H9 (cell line): ENCODE measurements at regions not wholly inside any gene's neighbourhood (a gene's known extent, or its start where the extent isn't known, plus 50 kb on each side); places are given as distances from the start of the nearest gene placed in this dataset.

Experiments used
- DNase-seq: peaks from one replicate; pipeline ENCODE4 v3.0.0-alpha.2; 2017
- H2AFZ ChIP-seq: one replicate; pipeline ENCODE4 v1.6.1; 2013; ENCODE audit warnings: mild to moderate bottlenecking, low read length, control low read depth, moderate library complexity
- H2AK5ac ChIP-seq: 2 replicates; pipeline ENCODE4 v1.6.1; 2013; ENCODE audit warnings: low read length, control low read depth, mixed read lengths; ENCODE audit not compliant: insufficient read length
- H2BK120ac ChIP-seq: one replicate; pipeline ENCODE4 v1.6.1; 2013; ENCODE audit warnings: low read depth, mild to moderate bottlenecking, low read length, control low read depth, inconsistent platforms; ENCODE audit not compliant: poor library complexity, severe bottlenecking
- H2BK12ac ChIP-seq: 2 replicates; pipeline ENCODE4 v1.6.1; 2013; ENCODE audit warnings: low read length, control low read depth, mixed read lengths, low read depth; ENCODE audit not compliant: insufficient read length
- H2BK15ac ChIP-seq: 2 replicates; pipeline ENCODE4 v1.6.1; 2013; ENCODE audit warnings: low read depth, low read length, control low read depth
- H2BK20ac ChIP-seq: one replicate; pipeline ENCODE4 v1.6.1; 2013; ENCODE audit warnings: low read depth, mild to moderate bottlenecking, low read length, control low read depth, inconsistent platforms; ENCODE audit not compliant: poor library complexity, severe bottlenecking
- H2BK5ac ChIP-seq: 2 replicates; pipeline ENCODE4 v1.6.1; 2013; ENCODE audit warnings: low read length, control low read depth, mixed read lengths; ENCODE audit not compliant: insufficient read length
- H3K14ac ChIP-seq: 2 replicates; pipeline ENCODE4 v1.6.1; 2013; ENCODE audit warnings: low read length, control low read depth; ENCODE audit not compliant: insufficient read depth
- H3K18ac ChIP-seq: 2 replicates; pipeline ENCODE4 v1.6.1; 2013; ENCODE audit warnings: low read depth, mild to moderate bottlenecking, mixed read lengths, low read length, control low read depth; ENCODE audit not compliant: insufficient read length
- H3K23ac ChIP-seq: 2 replicates; pipeline ENCODE4 v1.6.1; 2013; ENCODE audit warnings: low read length, control low read depth, mixed read lengths, low read depth; ENCODE audit not compliant: insufficient read length
- H3K23me2 ChIP-seq: 2 replicates; pipeline ENCODE4 v1.6.1; 2013; ENCODE audit warnings: low read depth, mild to moderate bottlenecking, mixed read lengths, low read length, control low read depth; ENCODE audit not compliant: insufficient read length, poor library complexity, severe bottlenecking
- H3K27ac ChIP-seq: 2 replicates; pipeline ENCODE4 v1.5.1; 2013; ENCODE audit warnings: low read length, control low read depth, mixed read lengths, low read depth; ENCODE audit not compliant: insufficient read length
- H3K27me3 ChIP-seq: 2 replicates; pipeline ENCODE4 v1.6.1; 2013; ENCODE audit warnings: low read length, control low read depth, inconsistent platforms; ENCODE audit not compliant: insufficient read depth
- H3K4ac ChIP-seq: 2 replicates; pipeline ENCODE4 v1.6.1; 2013; ENCODE audit warnings: low read depth, mild to moderate bottlenecking, control low read depth, inconsistent platforms, low read length, moderate library complexity
- H3K4me1 ChIP-seq: 2 replicates; pipeline ENCODE4 v1.6.1; 2013; ENCODE audit warnings: low read length, control low read depth, inconsistent platforms; ENCODE audit not compliant: insufficient read depth
- H3K4me2 ChIP-seq: 2 replicates; pipeline ENCODE4 v1.6.1; 2013; ENCODE audit warnings: low read length, control low read depth, mixed read lengths; ENCODE audit not compliant: insufficient read length, insufficient read depth
- H3K56ac ChIP-seq: 2 replicates; pipeline ENCODE4 v1.6.1; 2013; ENCODE audit warnings: low read depth, mild to moderate bottlenecking, mixed read lengths, low read length, control low read depth; ENCODE audit not compliant: insufficient read length
- H3K79me1 ChIP-seq: 2 replicates; pipeline ENCODE4 v1.6.1; 2013; ENCODE audit warnings: low read depth, mild to moderate bottlenecking, moderate library complexity, low read length, control low read depth, inconsistent platforms; ENCODE audit not compliant: insufficient read depth, poor library complexity, severe bottlenecking
- H3K79me2 ChIP-seq: 2 replicates; pipeline ENCODE4 v1.6.1; 2013; ENCODE audit warnings: low read length, control low read depth, inconsistent platforms; ENCODE audit not compliant: insufficient read depth
- H3K9ac ChIP-seq: 2 replicates; pipeline ENCODE4 v1.6.1; 2013; ENCODE audit warnings: low read length, control low read depth, mixed read lengths; ENCODE audit not compliant: insufficient read length; ENCODE audit errors: extremely low read depth
- H3K9me3 ChIP-seq: one replicate; pipeline ENCODE4 v1.6.1; 2013; ENCODE audit warnings: low read depth, low read length, inconsistent platforms; ENCODE audit not compliant: control insufficient read depth
- H3T11ph ChIP-seq: one replicate; pipeline ENCODE4 v1.6.1; 2013; ENCODE audit warnings: mild to moderate bottlenecking, low read length, control low read depth, inconsistent platforms
- H4K20me1 ChIP-seq: one replicate; pipeline ENCODE4 v1.6.1; 2013; ENCODE audit not compliant: control insufficient read depth, insufficient read length, insufficient read depth
- H4K5ac ChIP-seq: 2 replicates; pipeline ENCODE4 v1.6.1; 2013; ENCODE audit warnings: low read depth, mild to moderate bottlenecking, mixed read lengths, low read length, control low read depth; ENCODE audit not compliant: insufficient read length
- H4K8ac ChIP-seq: replicated peaks from 2 replicates; pipeline ENCODE4 v1.6.1; 2013; ENCODE audit warnings: low read length, control low read depth, mixed read lengths, low read depth; ENCODE audit not compliant: insufficient read length
- H4K91ac ChIP-seq: 2 replicates; pipeline ENCODE4 v1.6.1; 2013; ENCODE audit warnings: low read depth, mild to moderate bottlenecking, moderate library complexity, mixed read lengths, low read length, control low read depth; ENCODE audit not compliant: insufficient read length
- H3K27ac Mint-ChIP-seq, 3 experiments: 2 replicates in 2 of 3; 3 replicates in 1 of 3; pipeline ENCODE4 v1.8.0; 2020 to 2021; ENCODE audit warnings: mixed read lengths in 3 of 3, mild to moderate bottlenecking in 1 of 3, moderate library complexity in 1 of 3
- H3K27me3 Mint-ChIP-seq: 2 replicates; pipeline ENCODE4 v1.8.0; 2021; ENCODE audit warnings: low read depth, mild to moderate bottlenecking, moderate library complexity, mixed read lengths
- H3K36me3 Mint-ChIP-seq, 3 experiments: 2 replicates in 2 of 3; 3 replicates in 1 of 3; pipeline ENCODE4 v1.8.0; 2020 to 2021; ENCODE audit warnings: low read depth in 3 of 3, mixed read lengths in 3 of 3; ENCODE audit not compliant: insufficient read depth in 1 of 3
- H3K4me1 Mint-ChIP-seq, 2 experiments: 2 replicates each; pipeline ENCODE4 v1.8.0; 2020; ENCODE audit warnings: mixed read lengths in 2 of 2
- H3K4me3 Mint-ChIP-seq, 2 experiments: 2 replicates in 1 of 2; 3 replicates in 1 of 2; pipeline ENCODE4 v1.8.0; 2020 to 2021; ENCODE audit warnings: mild to moderate bottlenecking in 2 of 2, mixed read lengths in 2 of 2, moderate library complexity in 1 of 2
- H3K9me3 Mint-ChIP-seq, 2 experiments: 2 replicates in 1 of 2; 3 replicates in 1 of 2; pipeline ENCODE4 v1.8.0; 2020; ENCODE audit warnings: mild to moderate bottlenecking in 2 of 2, mixed read lengths in 2 of 2, moderate library complexity in 1 of 2
- WGBS: extraction: QIAGEN DNeasy Blood & Tissue Kit; methylation state at CpG from one replicate; pipeline ENCODE4 v1.1.7; 2013; ENCODE audit warnings: missing lambda C conversion rate, low lambda C conversion rate, mixed read lengths; ENCODE audit not compliant: insufficient read length; ENCODE audit errors: extremely low coverage; 5-methylcytosine and 5-hydroxymethylcytosine counted together
- TF ChIP-seq, protein P1 (sequence below): fragments of 200-600 bp; sonication (generic); conservative IDR thresholded peaks from 3 replicates; pipeline ENCODE4 v1.8.0; 2021; ENCODE audit warnings: antibody characterized with exemption, mild to moderate bottlenecking

DNA sequence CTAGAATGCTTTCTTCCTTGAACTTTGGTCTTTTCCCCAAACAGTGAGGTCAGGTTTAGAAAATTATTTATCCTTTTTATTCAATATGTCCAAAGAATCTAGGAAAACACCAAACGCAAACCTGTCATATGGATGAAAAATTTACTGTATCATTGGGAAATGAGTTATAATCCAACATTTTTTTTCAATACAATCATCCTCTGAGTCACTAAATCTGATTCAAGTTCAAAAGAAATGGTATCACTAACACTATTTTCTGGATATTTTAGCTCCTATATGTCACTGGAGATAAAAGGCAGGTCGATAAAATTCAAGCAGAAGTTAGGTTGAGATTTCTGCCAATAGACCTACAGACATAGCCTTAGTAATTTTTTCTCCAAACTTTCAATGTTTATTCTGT, 591.6 kb upstream of the AGTR1 start:
- TF ChIP-seq, protein P1, sequence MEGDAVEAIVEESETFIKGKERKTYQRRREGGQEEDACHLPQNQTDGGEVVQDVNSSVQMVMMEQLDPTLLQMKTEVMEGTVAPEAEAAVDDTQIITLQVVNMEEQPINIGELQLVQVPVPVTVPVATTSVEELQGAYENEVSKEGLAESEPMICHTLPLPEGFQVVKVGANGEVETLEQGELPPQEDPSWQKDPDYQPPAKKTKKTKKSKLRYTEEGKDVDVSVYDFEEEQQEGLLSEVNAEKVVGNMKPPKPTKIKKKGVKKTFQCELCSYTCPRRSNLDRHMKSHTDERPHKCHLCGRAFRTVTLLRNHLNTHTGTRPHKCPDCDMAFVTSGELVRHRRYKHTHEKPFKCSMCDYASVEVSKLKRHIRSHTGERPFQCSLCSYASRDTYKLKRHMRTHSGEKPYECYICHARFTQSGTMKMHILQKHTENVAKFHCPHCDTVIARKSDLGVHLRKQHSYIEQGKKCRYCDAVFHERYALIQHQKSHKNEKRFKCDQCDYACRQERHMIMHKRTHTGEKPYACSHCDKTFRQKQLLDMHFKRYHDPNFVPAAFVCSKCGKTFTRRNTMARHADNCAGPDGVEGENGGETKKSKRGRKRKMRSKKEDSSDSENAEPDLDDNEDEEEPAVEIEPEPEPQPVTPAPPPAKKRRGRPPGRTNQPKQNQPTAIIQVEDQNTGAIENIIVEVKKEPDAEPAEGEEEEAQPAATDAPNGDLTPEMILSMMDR: no peak
- Histone ChIP-seq H3K4ac (no peak overlapping the region), H3K79me2 (no peaks in the 10 kb centered on the region), H4K8ac (no peak overlapping the region), H2BK15ac (no peak overlapping the region), H3K4me2 (no peak overlapping the region), H3K27me3 (no peaks in the 10 kb centered on the region), H2BK20ac (no peak overlapping the region), H3K9me3 (no peaks in the 10 kb centered on the region), H3K79me1 (no peaks in the 10 kb centered on the region), H3K23me2 (no peaks in the 10 kb centered on the region), H3K14ac (no peak overlapping the region), H3K9ac (no peak overlapping the region), H2BK12ac (no peak overlapping the region), H3K4me1 (no peaks in the 10 kb centered on the region; the same call in 1 of the 2 replicates), H2AK5ac (no peak overlapping the region), H3K18ac (no peak overlapping the region), H2AFZ (no peak overlapping the region), H3K27ac (no peak overlapping the region), H3T11ph (no peak overlapping the region), H2BK120ac (no peak overlapping the region), H4K5ac (no peak overlapping the region), H2BK5ac (no peak overlapping the region), H3K56ac (no peak overlapping the region), H4K20me1 (no peaks in the 10 kb centered on the region), H3K23ac (no peak overlapping the region), H4K91ac (no peak overlapping the region)
- no peak overlapping the region for H3K4me3 Mint-ChIP-seq
- H3K27me3 Mint-ChIP-seq: no peaks in the 10 kb centered on the region
- H3K27ac Mint-ChIP-seq: no peak overlapping the region
- no CpG with 5 or more reads among the region's 2 CpGs for WGBS
- H3K4me1 Mint-ChIP-seq: peaks cover 0 to 2% of the 10 kb centered on the region in 2 experiments; a peak in 1 of 4 replicates
- H3K36me3 Mint-ChIP-seq: no peaks in the 10 kb centered on the region
- DNase-seq: no peak
- peaks cover 0 to 1% of the 10 kb centered on the region in 2 experiments; a peak in 1 of 5 replicates for H3K9me3 Mint-ChIP-seq
